Spleen (tissue), 11 donors: ENCODE measurements at regions not wholly inside any gene's neighbourhood (a gene's known extent, or its start where the extent isn't known, plus 50 kb on each side); places are given as distances from the start of the nearest gene placed in this dataset.

Source experiments
- DNase-seq: peaks from one replicate; pipeline ENCODE4 v3.0.0-alpha.2; 2020
- H3K27ac ChIP-seq, 8 donors: fragments of 200-600 bp; sonication (generic) in 7 of 8; 1 replicate in 4 of 8; 2 replicates in 4 of 8; pipeline versions ENCODE4 v1.5.0 to v1.8.0; 2016 to 2021; ENCODE audit warnings: inconsistent platforms in 4 of 8, mild to moderate bottlenecking in 4 of 8, moderate library complexity in 1 of 8
- H3K27me3 ChIP-seq, 7 donors: fragments of 200-600 bp; sonication (generic) in 6 of 7; replicated peaks in 1 of 7; 1 replicate in 4 of 7; 2 replicates in 3 of 7; pipeline versions ENCODE4 v1.5.0 to v1.8.0; 2016 to 2021; ENCODE audit warnings: inconsistent platforms in 3 of 7, mild to moderate bottlenecking in 1 of 7
- H3K36me3 ChIP-seq, 6 donors: fragments of 200-600 bp; sonication (generic) in 5 of 6; 1 replicate in 4 of 6; 2 replicates in 2 of 6; pipeline versions ENCODE4 v1.5.0 to v1.8.0; 2016 to 2021; ENCODE audit warnings: inconsistent platforms in 2 of 6
- H3K4me1 ChIP-seq, 6 donors: fragments of 200-600 bp; sonication (generic) in 5 of 6; 1 replicate in 3 of 6; 2 replicates in 3 of 6; pipeline versions ENCODE4 v1.5.0 to v1.8.0; 2016 to 2021; ENCODE audit warnings: inconsistent platforms in 3 of 6
- H3K4me3 ChIP-seq, 8 donors: fragments of 200-600 bp; sonication (generic) in 7 of 8; 1 replicate in 4 of 8; 2 replicates in 4 of 8; pipeline versions ENCODE4 v1.5.0 to v1.8.0; 2016 to 2021; ENCODE audit warnings: inconsistent platforms in 4 of 8, mild to moderate bottlenecking in 4 of 8, moderate library complexity in 2 of 8
- H3K9me3 ChIP-seq, 8 donors: fragments of 200-600 bp; sonication (generic) in 7 of 8; 1 replicate in 4 of 8; 2 replicates in 4 of 8; pipeline versions ENCODE4 v1.5.0 to v1.8.0; 2016 to 2021; ENCODE audit warnings: inconsistent platforms in 4 of 8
- POLR2A ChIP-seq, 3 donors: fragments of 450-650 bp; IDR thresholded peaks; one replicate each; pipeline ENCODE4 v1.5.1; 2017; ENCODE audit warnings: antibody characterized with exemption in 3 of 3, mild to moderate bottlenecking in 1 of 3
- POLR2AphosphoS5 ChIP-seq, 3 donors: sonication (generic); formaldehyde crosslinking; IDR thresholded peaks; one replicate each; pipeline ENCODE4 v1.5.1; 2017; ENCODE audit warnings: antibody characterized with exemption in 3 of 3
- WGBS, 5 donors: extraction: QIAGEN DNeasy Blood & Tissue Kit in 3 of 5; methylation state at CpG; one replicate each; pipeline versions ENCODE4 v1.1.5 to v1.1.7; 2013 to 2018; 5-methylcytosine and 5-hydroxymethylcytosine counted together
- intact Hi-C: fragments of 100-400 bp; cut with DNase I; formaldehyde crosslinking; loops from one replicate; pipeline ENCODE4 v1.15.0; 2023; ENCODE audit warnings: low total_unique reads
- TF ChIP-seq, protein P1 (sequence below), 11 experiments: fragments of 200-600 bp in 7 of 11; fragments of 450-650 bp in 4 of 11; sonication (generic) in 4 of 11; IDR thresholded peaks in 8 of 11; conservative IDR thresholded peaks in 3 of 11; 1 replicate in 7 of 11; 2 replicates in 4 of 11; pipeline versions ENCODE4 v1.4.0 to v1.8.0; 2016 to 2021; ENCODE audit warnings: antibody characterized with exemption in 11 of 11, inconsistent platforms in 4 of 11, mild to moderate bottlenecking in 1 of 11
- donor health status: healthy with polysubstance abuse.
- donor health status: DM: no; HTN: no; CAD: no; lungs with moderate emphysema.
- donor health status: DM: no; HTN: no; CAD: no.
- donor health status: Bipolar disorder and iron deficiency.
- donor health status: healthy.
- donor health status: DM: no; HTN: no; CAD: no.
- donor health status: DM: yes; HTN: yes; CAD: no.

DNA sequence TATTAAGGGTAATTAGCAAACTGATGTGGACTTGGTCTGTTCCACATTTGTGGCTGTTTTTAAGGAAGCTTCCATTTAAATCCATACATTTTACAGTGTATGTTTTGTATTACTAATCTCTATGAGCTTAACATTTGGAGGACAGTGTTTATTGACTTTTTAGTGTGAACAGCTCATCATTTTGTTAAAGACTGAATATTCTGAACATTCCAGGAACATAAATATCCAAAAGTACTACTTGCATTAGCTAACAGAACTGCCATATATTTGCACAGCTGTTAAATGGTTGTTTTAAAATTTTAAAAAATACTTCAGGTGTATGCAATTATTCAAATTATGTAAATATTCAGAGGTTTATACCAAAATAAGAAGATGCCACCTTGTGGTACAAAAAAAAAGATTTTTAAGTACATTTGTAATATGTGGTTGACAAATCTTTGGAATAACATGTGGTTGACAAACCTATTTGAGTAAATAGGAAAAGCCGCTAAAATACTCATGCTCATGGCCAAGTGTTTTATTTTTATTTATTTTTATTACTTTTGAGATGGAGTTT, 439.7 kb upstream of the FANCL start:
- Histone ChIP-seq H3K4me1 (no peaks in the 10 kb centered on the region), H3K9me3 (no peaks in the 10 kb centered on the region), H3K27me3 (no peaks in the 10 kb centered on the region), H3K4me3 (no peak overlapping the region), H3K36me3 (no peaks in the 10 kb centered on the region), H3K27ac (no peak overlapping the region)
- no peak for DNase-seq
- intact Hi-C loops = no loop called here
- TF ChIP-seq, protein P1, sequence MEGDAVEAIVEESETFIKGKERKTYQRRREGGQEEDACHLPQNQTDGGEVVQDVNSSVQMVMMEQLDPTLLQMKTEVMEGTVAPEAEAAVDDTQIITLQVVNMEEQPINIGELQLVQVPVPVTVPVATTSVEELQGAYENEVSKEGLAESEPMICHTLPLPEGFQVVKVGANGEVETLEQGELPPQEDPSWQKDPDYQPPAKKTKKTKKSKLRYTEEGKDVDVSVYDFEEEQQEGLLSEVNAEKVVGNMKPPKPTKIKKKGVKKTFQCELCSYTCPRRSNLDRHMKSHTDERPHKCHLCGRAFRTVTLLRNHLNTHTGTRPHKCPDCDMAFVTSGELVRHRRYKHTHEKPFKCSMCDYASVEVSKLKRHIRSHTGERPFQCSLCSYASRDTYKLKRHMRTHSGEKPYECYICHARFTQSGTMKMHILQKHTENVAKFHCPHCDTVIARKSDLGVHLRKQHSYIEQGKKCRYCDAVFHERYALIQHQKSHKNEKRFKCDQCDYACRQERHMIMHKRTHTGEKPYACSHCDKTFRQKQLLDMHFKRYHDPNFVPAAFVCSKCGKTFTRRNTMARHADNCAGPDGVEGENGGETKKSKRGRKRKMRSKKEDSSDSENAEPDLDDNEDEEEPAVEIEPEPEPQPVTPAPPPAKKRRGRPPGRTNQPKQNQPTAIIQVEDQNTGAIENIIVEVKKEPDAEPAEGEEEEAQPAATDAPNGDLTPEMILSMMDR (IDR thresholded peaks at IDR 0.05 in 8 of 11, conservative IDR thresholded peaks at IDR 0.05 in 3 of 11) = no peak
- TF ChIP-seq POLR2AphosphoS5 (IDR thresholded peaks at IDR 0.05) = no peak
- no peak for TF ChIP-seq POLR2A (IDR thresholded peaks at IDR 0.05)
- 90 to 98% (median 93%) methylated on average over 1 of the region's 1 CpG for WGBS, 5 donors

GRCh38 chr2:58677748-58678147, 436.6 kb upstream of the FANCL start:
- H3K27ac ChIP-seq = no peak overlapping the region
- TF ChIP-seq POLR2AphosphoS5 (IDR thresholded peaks at IDR 0.05) (no peak), POLR2A (IDR thresholded peaks at IDR 0.05) (no peak)
- TF ChIP-seq, protein P1 (IDR thresholded peaks at IDR 0.05 in 8 of 11, conservative IDR thresholded peaks at IDR 0.05 in 3 of 11) = no peak
- H3K4me3 ChIP-seq = no peak overlapping the region
- no peaks in the 10 kb centered on the region for H3K9me3 ChIP-seq
- intact Hi-C loops = no loop called here
- H3K27me3 ChIP-seq = no peaks in the 10 kb centered on the region
- no peak for DNase-seq
- H3K4me1 ChIP-seq = no peaks in the 10 kb centered on the region
- 72 to 92% (median 83%) methylated on average over 3 of the region's 3 CpGs for WGBS, 5 donors
- no peaks in the 10 kb centered on the region for H3K36me3 ChIP-seq

DNA sequence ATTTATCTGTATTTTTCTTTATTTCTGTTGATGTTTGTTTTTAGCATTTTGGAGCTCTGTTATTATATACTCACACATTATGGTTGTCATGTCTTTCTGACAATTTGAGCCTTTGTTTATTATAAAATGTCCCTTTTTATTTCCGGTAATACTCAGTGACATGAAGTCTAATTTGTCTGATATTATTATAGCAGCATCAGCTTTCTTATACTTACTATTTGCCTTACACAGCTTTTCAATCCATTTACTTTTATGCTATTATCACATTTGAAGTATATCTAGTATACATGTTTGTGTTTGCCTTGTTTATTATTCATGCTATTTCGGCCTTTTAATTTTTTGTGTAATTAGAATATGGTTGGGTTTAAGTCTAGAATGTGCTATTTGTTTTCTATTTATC, 430.6 kb upstream of the FANCL start:
- Histone ChIP-seq H3K27me3 (no peaks in the 10 kb centered on the region), H3K4me3 (no peak overlapping the region), H3K4me1 (no peaks in the 10 kb centered on the region), H3K36me3 (no peaks in the 10 kb centered on the region), H3K27ac (no peak overlapping the region), H3K9me3 (peaks cover 0 to 9% (median 0%) of the 10 kb centered on the region in 8 donors)
- 91 to 99% (median 95%) methylated on average over 2 of the region's 2 CpGs for WGBS, 5 donors
- DNase-seq = no peak
- intact Hi-C loops = no loop called here
- no peak for TF ChIP-seq POLR2AphosphoS5 (IDR thresholded peaks at IDR 0.05)
- TF ChIP-seq POLR2A (IDR thresholded peaks at IDR 0.05) = no peak

DNA sequence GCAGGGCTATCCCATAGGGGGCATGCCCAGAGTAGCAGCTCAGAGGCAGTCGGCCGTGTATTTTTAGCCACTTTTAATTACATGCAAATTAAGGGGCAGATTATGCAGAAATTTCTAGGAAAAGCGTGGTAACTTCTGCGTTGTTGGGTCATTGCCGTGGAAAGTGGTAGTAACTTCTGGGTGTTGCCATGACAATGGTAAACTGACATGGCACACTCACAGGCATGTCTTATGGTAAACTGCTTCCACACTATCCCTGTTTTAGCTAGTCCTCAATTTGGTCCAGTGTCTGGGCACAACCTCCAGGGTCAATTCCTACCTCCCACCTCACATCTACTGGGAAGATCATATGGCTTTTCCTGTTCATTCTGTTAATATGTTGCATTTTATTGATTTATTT, 428.9 kb upstream of the FANCL start:
- Histone ChIP-seq H3K9me3 (peaks cover 0 to 9% (median 0%) of the 10 kb centered on the region in 8 donors), H3K4me1 (no peaks in the 10 kb centered on the region), H3K4me3 (no peak overlapping the region), H3K27me3 (no peaks in the 10 kb centered on the region), H3K27ac (no peak overlapping the region), H3K36me3 (no peaks in the 10 kb centered on the region)
- no peak for DNase-seq
- 85 to 95% (median 88%) methylated on average over 4 to 5 of the region's 5 CpGs for WGBS, 5 donors
- TF ChIP-seq, protein P1 (IDR thresholded peaks at IDR 0.05 in 8 of 11, conservative IDR thresholded peaks at IDR 0.05 in 3 of 11) = no peak
- TF ChIP-seq POLR2A (IDR thresholded peaks at IDR 0.05) = no peak
- TF ChIP-seq POLR2AphosphoS5 (IDR thresholded peaks at IDR 0.05) = no peak
- intact Hi-C loops = no loop called here
